DOHH2 (cell line): ENCODE measurements at regions not wholly inside any gene's neighbourhood (a gene's known extent, or its start where the extent isn't known, plus 50 kb on each side); places are given as distances from the start of the nearest gene placed in this dataset.

Source experiments
- EZH2phosphoT487 ChIP-seq: fragments of 200-600 bp; sonication (generic); IDR thresholded peaks from 2 replicates; pipeline ENCODE4 v1.6.1; 2017; ENCODE audit warnings: borderline replicate concordance, mild to moderate bottlenecking, antibody characterized with exemption, low read length, moderate library complexity, mixed read lengths
- TF ChIP-seq, protein P1 (sequence below): fragments of 200-600 bp; sonication (generic); IDR thresholded peaks from one replicate; pipeline ENCODE4 v1.5.1; 2014; ENCODE audit warnings: antibody characterized with exemption, mild to moderate bottlenecking, low read depth, low read length; ENCODE audit not compliant: poor library complexity, severe bottlenecking

DNA sequence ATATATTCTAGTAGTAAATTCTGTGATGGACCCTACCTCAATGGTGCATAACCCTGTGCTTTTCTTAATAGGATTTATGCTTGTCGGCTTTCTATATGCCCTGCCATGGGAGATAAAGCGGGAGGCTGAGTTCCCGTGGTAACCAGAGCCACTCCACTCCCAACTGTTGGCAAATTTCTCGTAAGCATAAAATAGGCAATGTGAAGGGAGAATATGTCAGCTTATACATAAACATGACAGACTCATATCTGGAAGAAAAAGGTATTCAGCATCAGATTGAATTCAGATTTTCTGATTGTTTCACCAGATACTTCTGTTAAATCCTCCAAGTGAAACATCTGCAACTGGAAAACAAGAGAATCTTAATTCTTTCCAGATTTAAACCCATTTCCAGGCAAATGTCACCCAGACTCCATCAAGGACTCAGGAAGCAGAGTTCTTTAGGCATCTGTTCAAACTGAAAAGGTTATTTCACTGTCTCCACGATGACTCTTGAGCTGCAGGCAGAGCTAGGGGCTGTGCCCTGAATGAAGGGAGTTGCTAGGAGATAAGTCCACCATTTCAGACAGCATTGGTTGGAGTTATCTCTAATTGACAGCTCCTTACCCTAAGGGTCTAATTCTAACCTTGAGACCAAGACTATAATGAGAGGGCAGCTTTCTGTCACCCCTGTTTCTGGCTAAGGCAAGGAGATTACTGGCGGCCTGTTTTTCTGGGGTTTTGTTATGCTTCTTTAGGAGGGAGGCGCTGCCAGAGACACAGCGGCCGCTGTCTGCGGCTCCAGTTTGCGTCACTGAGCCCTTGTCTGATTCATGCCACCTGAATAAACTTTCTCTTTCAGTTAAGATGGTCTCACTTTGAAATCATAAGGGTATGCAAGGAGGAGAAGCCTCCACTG, 381.3 kb downstream of the SOX11 start:
- TF ChIP-seq, protein P1, sequence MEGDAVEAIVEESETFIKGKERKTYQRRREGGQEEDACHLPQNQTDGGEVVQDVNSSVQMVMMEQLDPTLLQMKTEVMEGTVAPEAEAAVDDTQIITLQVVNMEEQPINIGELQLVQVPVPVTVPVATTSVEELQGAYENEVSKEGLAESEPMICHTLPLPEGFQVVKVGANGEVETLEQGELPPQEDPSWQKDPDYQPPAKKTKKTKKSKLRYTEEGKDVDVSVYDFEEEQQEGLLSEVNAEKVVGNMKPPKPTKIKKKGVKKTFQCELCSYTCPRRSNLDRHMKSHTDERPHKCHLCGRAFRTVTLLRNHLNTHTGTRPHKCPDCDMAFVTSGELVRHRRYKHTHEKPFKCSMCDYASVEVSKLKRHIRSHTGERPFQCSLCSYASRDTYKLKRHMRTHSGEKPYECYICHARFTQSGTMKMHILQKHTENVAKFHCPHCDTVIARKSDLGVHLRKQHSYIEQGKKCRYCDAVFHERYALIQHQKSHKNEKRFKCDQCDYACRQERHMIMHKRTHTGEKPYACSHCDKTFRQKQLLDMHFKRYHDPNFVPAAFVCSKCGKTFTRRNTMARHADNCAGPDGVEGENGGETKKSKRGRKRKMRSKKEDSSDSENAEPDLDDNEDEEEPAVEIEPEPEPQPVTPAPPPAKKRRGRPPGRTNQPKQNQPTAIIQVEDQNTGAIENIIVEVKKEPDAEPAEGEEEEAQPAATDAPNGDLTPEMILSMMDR = no peak
- no peak for TF ChIP-seq EZH2phosphoT487
